ENCODE measurements at regions not wholly inside any gene's neighbourhood (a gene's known extent, or its start where the extent isn't known, plus 50 kb on each side); places are given as distances from the start of the nearest gene placed in this dataset.

DNA sequence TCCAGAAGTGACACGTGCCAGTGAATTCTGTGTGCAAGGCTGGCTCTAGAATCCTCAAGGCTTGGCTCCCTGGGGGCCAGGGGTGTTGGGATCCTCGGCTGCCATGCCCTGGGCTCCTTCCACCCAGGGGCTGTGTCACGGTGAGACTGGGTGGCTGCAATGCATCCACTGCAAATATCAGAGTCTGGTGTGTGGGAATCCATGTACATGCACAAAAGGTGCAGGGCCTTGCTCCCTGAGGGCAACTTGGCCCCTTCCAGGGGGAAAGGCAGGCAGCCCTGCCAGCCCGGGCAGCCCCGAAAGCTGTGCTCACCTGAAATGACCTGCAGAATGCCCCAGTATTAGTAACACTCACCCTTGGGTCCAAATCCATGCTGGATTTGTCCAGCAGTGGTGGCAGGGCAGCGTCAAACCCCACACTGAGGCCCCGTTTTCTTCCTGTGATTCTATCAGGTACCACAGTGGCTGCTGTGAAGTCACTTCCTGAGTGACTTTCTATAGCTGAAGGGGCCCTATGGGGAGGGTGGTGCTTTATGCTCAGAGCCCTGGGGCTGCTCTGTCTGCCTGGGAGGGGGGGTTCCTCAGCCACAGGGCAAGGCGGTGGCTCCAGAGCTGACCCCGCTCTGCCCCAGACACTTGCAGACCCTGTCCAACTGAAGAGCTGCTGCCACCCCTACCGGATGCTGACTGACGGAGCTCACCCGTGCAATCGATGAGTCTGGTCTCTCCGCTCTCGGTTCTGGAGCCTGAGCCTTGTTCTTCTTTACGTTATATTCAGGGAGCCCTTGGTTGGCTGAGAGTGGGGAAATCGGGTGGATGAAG is 317.7 kb downstream of the GLRX3 start:
- ATAC-seq (ENCODE audit: low read depth in 2 of 2) (no peak), DNase-seq (no peak)
- Mint-ChIP-seq H3K36me3 (no peaks in the 10 kb centered on the region), H3K27ac (no peak overlapping the region), H3K9me3 (peaks cover 0 to 8% (median 2%) of the 10 kb centered on the region in 7 donors), H3K4me3 (peak overlapping the region in 1 of 8 donors; percentile 52), H3K27me3 (peaks cover 3 to 14% (median 5%) of the 10 kb centered on the region in 3 donors), H3K4me1 (no peaks in the 10 kb centered on the region)

DNA sequence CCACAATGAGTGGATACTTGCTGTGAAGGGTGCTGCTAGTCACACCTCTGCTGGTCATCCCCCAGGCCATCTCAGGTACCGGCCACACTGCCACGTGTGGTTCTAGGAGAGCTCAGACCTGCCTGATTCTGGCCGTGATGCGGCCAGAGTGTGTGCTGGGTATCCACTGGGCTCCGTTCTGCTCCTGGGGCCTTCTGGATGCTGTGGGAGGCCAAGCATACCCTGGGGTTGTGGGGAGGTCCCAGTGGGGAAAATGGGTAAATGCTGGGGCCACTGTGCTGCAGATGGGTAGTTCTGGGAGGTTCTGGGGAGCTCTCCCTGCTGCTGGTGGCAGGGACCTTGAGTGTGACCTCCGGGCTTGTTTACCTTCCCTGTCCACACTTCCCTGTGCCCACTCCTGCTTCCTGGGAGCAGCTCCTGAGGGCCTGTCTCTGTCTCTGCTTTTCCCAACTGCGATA is 318.4 kb downstream of the GLRX3 start:
- no peaks in the 10 kb centered on the region for H3K4me1 Mint-ChIP-seq
- H3K9me3 Mint-ChIP-seq: peaks cover 0 to 8% (median 1%) of the 10 kb centered on the region in 7 donors
- no peaks in the 10 kb centered on the region for H3K36me3 Mint-ChIP-seq
- DNase-seq (no peak), ATAC-seq (ENCODE audit: low read depth in 2 of 2) (no peak)
- peak overlapping the region in 1 of 6 donors; percentile 44 for H3K27ac Mint-ChIP-seq
- H3K4me3 Mint-ChIP-seq: peak overlapping the region in 1 of 8 donors; percentile 52
- H3K27me3 Mint-ChIP-seq: peaks cover 3 to 14% (median 5%) of the 10 kb centered on the region in 3 donors

DNA sequence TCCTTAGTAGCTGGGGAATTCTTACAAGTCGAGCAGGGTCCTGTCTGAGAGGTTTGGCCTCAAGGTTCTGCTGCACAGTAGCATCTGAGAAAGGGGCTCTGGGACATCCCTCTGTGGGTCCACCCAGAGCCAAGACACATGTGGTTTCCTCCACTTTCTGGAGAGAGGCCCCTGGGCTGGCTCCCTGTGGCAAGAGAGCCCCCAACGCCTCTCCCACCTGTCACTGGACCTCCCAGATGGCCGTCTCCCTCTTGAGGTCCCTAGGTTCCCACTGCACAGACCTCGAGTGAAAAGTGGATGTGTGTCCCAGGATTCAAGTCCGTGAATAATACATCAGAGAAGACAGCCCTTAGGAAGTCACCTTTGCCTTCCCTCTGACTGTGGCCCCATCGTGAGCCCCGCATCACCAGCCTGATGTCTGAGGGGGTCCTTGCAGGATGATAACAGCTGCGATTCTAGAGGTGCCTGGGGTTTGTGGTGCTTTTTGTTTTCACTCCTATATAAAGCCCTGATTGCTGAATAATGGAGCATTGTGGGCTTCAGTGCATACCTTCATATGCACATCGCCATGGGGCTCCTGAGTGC is 319.0 kb downstream of the GLRX3 start:
- ATAC-seq (ENCODE audit: low read depth in 2 of 2): no peak
- no peaks in the 10 kb centered on the region for H3K36me3 Mint-ChIP-seq
- no peaks in the 10 kb centered on the region for H3K4me1 Mint-ChIP-seq
- no peak overlapping the region for H3K27ac Mint-ChIP-seq
- H3K9me3 Mint-ChIP-seq: peaks cover 0 to 8% (median 1%) of the 10 kb centered on the region in 7 donors
- H3K4me3 Mint-ChIP-seq: no peak overlapping the region
- no peak for DNase-seq
- H3K27me3 Mint-ChIP-seq: peaks cover 3 to 14% (median 5%) of the 10 kb centered on the region in 3 donors

- no peak overlapping the region for H3K27ac Mint-ChIP-seq
- H3K4me1 Mint-ChIP-seq: no peaks in the 10 kb centered on the region
- DNase-seq (no peak), ATAC-seq (ENCODE audit: low read depth in 2 of 2) (no peak)
- H3K4me3 Mint-ChIP-seq: no peak overlapping the region
- peaks cover 3 to 14% (median 5%) of the 10 kb centered on the region in 3 donors for H3K27me3 Mint-ChIP-seq
- no peaks in the 10 kb centered on the region for H3K36me3 Mint-ChIP-seq
- H3K9me3 Mint-ChIP-seq: peaks cover 0 to 8% (median 1%) of the 10 kb centered on the region in 7 donors
These were observed 319.6 kb downstream of the GLRX3 start for GRCh38 chr10:130455791-130456190.

GRCh38 chr10:130456616-130457015 is 320.4 kb downstream of the GLRX3 start:
- Mint-ChIP-seq H3K27me3 (peaks cover 3 to 14% (median 5%) of the 10 kb centered on the region in 3 donors), H3K9me3 (peaks cover 0 to 8% (median 0%) of the 10 kb centered on the region in 7 donors), H3K36me3 (no peaks in the 10 kb centered on the region), H3K27ac (peak overlapping the region in 1 of 6 donors; percentile 30), H3K4me1 (no peaks in the 10 kb centered on the region), H3K4me3 (no peak overlapping the region)
- no peak for DNase-seq
- ATAC-seq (ENCODE audit: low read depth in 2 of 2): no peak

DNA sequence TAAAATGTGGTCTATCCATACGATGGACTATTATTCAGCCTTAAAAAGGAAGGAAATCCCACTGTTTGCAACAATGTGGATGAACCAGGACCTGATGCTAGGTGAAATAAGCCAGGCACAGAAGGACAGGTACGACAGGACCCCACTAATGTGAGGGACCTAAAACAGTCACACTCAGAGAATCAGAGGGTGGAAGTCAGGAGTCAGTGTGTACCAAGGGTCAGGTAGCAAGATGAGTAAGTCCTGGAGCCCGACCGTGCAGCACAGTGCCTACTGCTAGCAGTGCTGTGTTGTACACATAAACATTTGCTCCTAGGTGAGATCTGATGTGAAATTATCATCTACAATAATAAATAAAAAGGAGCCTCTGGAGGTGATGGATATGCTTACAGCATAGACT is 322.3 kb downstream of the GLRX3 start:
- H3K9me3 Mint-ChIP-seq: peaks cover 0 to 7% (median 0%) of the 10 kb centered on the region in 7 donors
- ATAC-seq (ENCODE audit: low read depth in 2 of 2) (no peak), DNase-seq (no peak)
- no peak overlapping the region for H3K4me3 Mint-ChIP-seq
- no peak overlapping the region for H3K27ac Mint-ChIP-seq
- peaks cover 0 to 3% (median under 1%) of the 10 kb centered on the region in 3 donors for H3K27me3 Mint-ChIP-seq
- H3K4me1 Mint-ChIP-seq: no peaks in the 10 kb centered on the region
- H3K36me3 Mint-ChIP-seq: no peaks in the 10 kb centered on the region

- no peaks in the 10 kb centered on the region for H3K36me3 Mint-ChIP-seq
- H3K27me3 Mint-ChIP-seq: peaks cover 0 to 3% (median 0%) of the 10 kb centered on the region in 3 donors
These were observed 322.8 kb downstream of the GLRX3 start for GRCh38 chr10:130459011-130459410.

GRCh38 chr10:130459851-130460490 is 323.8 kb downstream of the GLRX3 start:
- H3K4me1 Mint-ChIP-seq: no peaks in the 10 kb centered on the region
- no peak overlapping the region for H3K27ac Mint-ChIP-seq
- H3K9me3 Mint-ChIP-seq: peaks cover 0 to 7% (median 0%) of the 10 kb centered on the region in 7 donors
- DNase-seq (no peak), ATAC-seq (ENCODE audit: low read depth in 2 of 2) (no peak)
- H3K4me3 Mint-ChIP-seq: no peak overlapping the region
- peaks cover 0 to 3% (median 0%) of the 10 kb centered on the region in 3 donors for H3K27me3 Mint-ChIP-seq
- no peaks in the 10 kb centered on the region for H3K36me3 Mint-ChIP-seq

More at GRCh38 chr10:130459011-130459410, 322.8 kb downstream of the GLRX3 start:
- H3K27ac Mint-ChIP-seq: no peak overlapping the region
- ATAC-seq (ENCODE audit: low read depth in 2 of 2) (no peak), DNase-seq (no peak)
- H3K4me3 Mint-ChIP-seq: no peak overlapping the region
- H3K9me3 Mint-ChIP-seq: peaks cover 0 to 7% (median 0%) of the 10 kb centered on the region in 7 donors
- H3K4me1 Mint-ChIP-seq: no peaks in the 10 kb centered on the region

DNA sequence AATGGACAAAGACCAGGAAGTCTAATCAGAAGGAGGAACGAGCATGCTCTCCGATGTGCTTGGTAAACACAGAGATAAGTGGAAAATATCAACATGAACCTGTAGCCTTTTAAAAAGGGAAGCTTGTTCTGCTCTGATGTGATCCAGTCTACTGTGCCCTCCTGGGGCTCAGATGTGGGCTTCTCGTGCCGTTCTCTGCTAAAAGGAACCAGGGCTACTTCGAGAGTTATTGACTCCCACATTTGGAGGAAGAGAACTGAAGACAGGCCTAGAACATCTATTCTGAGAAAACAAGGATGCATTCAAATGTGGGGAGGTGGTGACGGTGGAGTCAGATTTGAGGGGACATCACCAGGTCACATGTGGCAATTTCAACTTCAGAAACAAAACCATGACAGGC is 325.4 kb downstream of the GLRX3 start:
- no peaks in the 10 kb centered on the region for H3K4me1 Mint-ChIP-seq
- ATAC-seq (ENCODE audit: low read depth in 2 of 2): no peak
- H3K27ac Mint-ChIP-seq: no peak overlapping the region
- peaks cover 0 to 17% (median 2%) of the 10 kb centered on the region in 7 donors for H3K9me3 Mint-ChIP-seq
- no peak overlapping the region for H3K4me3 Mint-ChIP-seq
- H3K36me3 Mint-ChIP-seq: no peaks in the 10 kb centered on the region
- no peak for DNase-seq
- no peaks in the 10 kb centered on the region for H3K27me3 Mint-ChIP-seq

- Mint-ChIP-seq H3K27me3 (no peaks in the 10 kb centered on the region), H3K36me3 (peaks cover 4 to 9% of the 10 kb centered on the region in 2 donors), H3K9me3 (peaks cover 4 to 31% (median 10%) of the 10 kb centered on the region in 7 donors), H3K4me1 (no peaks in the 10 kb centered on the region), H3K4me3 (no peak overlapping the region), H3K27ac (no peak overlapping the region)
- ATAC-seq (ENCODE audit: low read depth in 2 of 2) (no peak), DNase-seq (no peak)
These were observed 327.1 kb downstream of the GLRX3 start for GRCh38 chr10:130463104-130463875.

- peaks cover 4 to 9% of the 10 kb centered on the region in 2 donors for H3K36me3 Mint-ChIP-seq
- DNase-seq (no peak), ATAC-seq (ENCODE audit: low read depth in 2 of 2) (no peak)
- H3K27me3 Mint-ChIP-seq: no peaks in the 10 kb centered on the region
- no peaks in the 10 kb centered on the region for H3K4me1 Mint-ChIP-seq
- peaks cover 7 to 38% (median 15%) of the 10 kb centered on the region in 7 donors for H3K9me3 Mint-ChIP-seq
- no peak overlapping the region for H3K4me3 Mint-ChIP-seq
- no peak overlapping the region for H3K27ac Mint-ChIP-seq
These were observed 327.7 kb downstream of the GLRX3 start for GRCh38 chr10:130463876-130464364.

- ATAC-seq (ENCODE audit: low read depth in 2 of 2) (no peak), DNase-seq (no peak)
- H3K9me3 Mint-ChIP-seq: peaks cover 9 to 41% (median 20%) of the 10 kb centered on the region in 7 donors
- H3K36me3 Mint-ChIP-seq: peaks cover 4 to 12% of the 10 kb centered on the region in 2 donors
- H3K4me1 Mint-ChIP-seq: no peaks in the 10 kb centered on the region
- no peaks in the 10 kb centered on the region for H3K27me3 Mint-ChIP-seq
- no peak overlapping the region for H3K27ac Mint-ChIP-seq
- no peak overlapping the region for H3K4me3 Mint-ChIP-seq
These were observed 328.2 kb downstream of the GLRX3 start for GRCh38 chr10:130464426-130464825.
